Gastrocnemius medialis (tissue), 4 donors: ENCODE measurements at regions not wholly inside any gene's neighbourhood (a gene's known extent, or its start where the extent isn't known, plus 50 kb on each side); places are given as distances from the start of the nearest gene placed in this dataset.

Source experiments
- ATAC-seq, 2 donors: fragments of 150-250 bp; one replicate each; pipeline ENCODE4 v1.9.1; 2016
- DNase-seq, 2 donors: peaks; one replicate each; pipeline ENCODE4 v3.0.0-alpha.2; 2019
- H3K27ac ChIP-seq, 4 donors: fragments of 200-600 bp; sonication (generic); 1 replicate in 1 of 4; 2 replicates in 3 of 4; pipeline ENCODE4 v1.5.1; 2016 to 2018; ENCODE audit warnings: mild to moderate bottlenecking in 2 of 4, moderate library complexity in 1 of 4
- H3K27me3 ChIP-seq, 3 donors: fragments of 200-600 bp; sonication (generic) in 2 of 3; 1 replicate in 1 of 3; 2 replicates in 2 of 3; pipeline versions ENCODE4 v1.5.1 to v1.6.0; 2016 to 2019; ENCODE audit warnings: mild to moderate bottlenecking in 1 of 3, moderate library complexity in 1 of 3
- H3K36me3 ChIP-seq, 2 donors: fragments of 200-600 bp; sonication (generic) in 1 of 2; one replicate each; pipeline ENCODE4 v1.5.1; 2017 to 2018
- H3K4me1 ChIP-seq, 2 donors: fragments of 200-600 bp; sonication (generic) in 1 of 2; one replicate each; pipeline ENCODE4 v1.5.1; 2016 to 2017; ENCODE audit warnings: mild to moderate bottlenecking in 2 of 2
- H3K4me3 ChIP-seq, 4 donors: fragments of 200-600 bp; sonication (generic) in 3 of 4; 1 replicate in 1 of 4; 2 replicates in 3 of 4; pipeline ENCODE4 v1.5.1; 2016 to 2019; ENCODE audit warnings: mild to moderate bottlenecking in 2 of 4
- H3K9me3 ChIP-seq, 3 donors: fragments of 200-600 bp; sonication (generic) in 2 of 3; 1 replicate in 1 of 3; 2 replicates in 2 of 3; pipeline ENCODE4 v1.5.1; 2016 to 2019
- POLR2A ChIP-seq, 2 donors: fragments of 450-650 bp; IDR thresholded peaks; one replicate each; pipeline ENCODE4 v1.6.1; 2017; ENCODE audit warnings: antibody characterized with exemption in 2 of 2, mild to moderate bottlenecking in 2 of 2, moderate library complexity in 2 of 2
- in situ Hi-C, 4 donors: fragments of 200-750 bp; cut with MboI; loops; one replicate each; pipeline versions ENCODE4 v1.15.0 to v1.8.0; 2017; ENCODE audit warnings: low sequenced_read_pairs in 4 of 4
- intact Hi-C: fragments of 100-400 bp; cut with DNase I; formaldehyde crosslinking; loops from one replicate; pipeline ENCODE4 v1.15.1; 2023; ENCODE audit warnings: low total_unique reads
- TF ChIP-seq, protein P1 (sequence below), 5 experiments: fragments of 450-650 bp in 3 of 5; fragments of 200-600 bp in 2 of 5; sonication (generic) in 2 of 5; IDR thresholded peaks in 4 of 5; conservative IDR thresholded peaks in 1 of 5; 1 replicate in 4 of 5; 2 replicates in 1 of 5; pipeline ENCODE4 v1.5.1; 2016 to 2019; ENCODE audit warnings: antibody characterized with exemption in 5 of 5, mild to moderate bottlenecking in 3 of 5, moderate library complexity in 3 of 5

DNA sequence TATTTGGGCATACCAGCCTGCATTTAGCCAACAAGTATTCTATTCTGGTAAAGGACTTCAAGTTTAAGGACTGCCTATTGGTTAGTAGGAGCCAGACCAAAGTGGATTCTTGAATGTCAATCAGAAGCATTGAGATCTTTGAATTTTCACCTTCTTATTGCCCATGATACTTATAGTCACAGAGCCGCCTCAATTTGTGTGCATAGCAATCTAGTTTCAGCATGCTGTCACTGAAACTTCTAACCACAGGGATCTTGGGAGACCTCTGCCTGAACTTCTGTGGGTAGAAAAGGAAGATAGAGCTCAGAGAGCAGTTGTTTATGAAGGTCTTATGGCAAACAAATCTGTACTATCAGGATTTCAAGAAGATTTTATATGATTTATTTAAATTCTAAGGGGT lies 501.4 kb upstream of the USP24 start:
- TF ChIP-seq, protein P1, sequence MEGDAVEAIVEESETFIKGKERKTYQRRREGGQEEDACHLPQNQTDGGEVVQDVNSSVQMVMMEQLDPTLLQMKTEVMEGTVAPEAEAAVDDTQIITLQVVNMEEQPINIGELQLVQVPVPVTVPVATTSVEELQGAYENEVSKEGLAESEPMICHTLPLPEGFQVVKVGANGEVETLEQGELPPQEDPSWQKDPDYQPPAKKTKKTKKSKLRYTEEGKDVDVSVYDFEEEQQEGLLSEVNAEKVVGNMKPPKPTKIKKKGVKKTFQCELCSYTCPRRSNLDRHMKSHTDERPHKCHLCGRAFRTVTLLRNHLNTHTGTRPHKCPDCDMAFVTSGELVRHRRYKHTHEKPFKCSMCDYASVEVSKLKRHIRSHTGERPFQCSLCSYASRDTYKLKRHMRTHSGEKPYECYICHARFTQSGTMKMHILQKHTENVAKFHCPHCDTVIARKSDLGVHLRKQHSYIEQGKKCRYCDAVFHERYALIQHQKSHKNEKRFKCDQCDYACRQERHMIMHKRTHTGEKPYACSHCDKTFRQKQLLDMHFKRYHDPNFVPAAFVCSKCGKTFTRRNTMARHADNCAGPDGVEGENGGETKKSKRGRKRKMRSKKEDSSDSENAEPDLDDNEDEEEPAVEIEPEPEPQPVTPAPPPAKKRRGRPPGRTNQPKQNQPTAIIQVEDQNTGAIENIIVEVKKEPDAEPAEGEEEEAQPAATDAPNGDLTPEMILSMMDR (IDR thresholded peaks at IDR 0.05 in 4 of 5, conservative IDR thresholded peaks at IDR 0.05 in 1 of 5): no peak
- no peak for DNase-seq
- no peak overlapping the region for H3K27ac ChIP-seq
- intact Hi-C loops (no loop called here), in situ Hi-C loops (no loop called here)
- peaks cover 15 to 25% of the 10 kb centered on the region in 2 donors for H3K4me1 ChIP-seq
- H3K9me3 ChIP-seq: no peaks in the 10 kb centered on the region
- H3K4me3 ChIP-seq: no peak overlapping the region
- no peaks in the 10 kb centered on the region for H3K36me3 ChIP-seq
- H3K27me3 ChIP-seq: no peaks in the 10 kb centered on the region
- ATAC-seq: no peak

DNA sequence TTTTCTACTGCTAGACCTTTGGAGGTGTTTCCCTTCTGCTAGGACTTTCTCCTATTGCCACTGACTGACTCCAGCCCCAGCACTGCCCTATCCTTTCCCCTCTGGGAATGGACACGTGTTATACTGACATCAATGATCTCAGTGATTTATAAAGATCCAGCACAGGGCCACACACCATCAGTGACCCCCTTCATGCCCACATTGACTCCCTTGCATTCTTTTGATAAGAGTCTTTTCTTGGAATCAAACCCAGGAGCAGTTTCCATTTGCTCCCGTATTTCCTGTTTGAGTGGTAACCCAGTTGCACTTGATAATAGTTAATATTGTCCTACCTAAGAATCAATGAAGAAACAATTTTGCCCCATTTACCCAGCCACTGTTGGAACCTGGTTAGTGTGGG lies 501.0 kb upstream of the USP24 start:
- in situ Hi-C loops: no loop called here
- no peak for ATAC-seq
- no peak for TF ChIP-seq POLR2A (IDR thresholded peaks at IDR 0.05)
- TF ChIP-seq, protein P1 (IDR thresholded peaks at IDR 0.05 in 4 of 5, conservative IDR thresholded peaks at IDR 0.05 in 1 of 5): no peak

DNA sequence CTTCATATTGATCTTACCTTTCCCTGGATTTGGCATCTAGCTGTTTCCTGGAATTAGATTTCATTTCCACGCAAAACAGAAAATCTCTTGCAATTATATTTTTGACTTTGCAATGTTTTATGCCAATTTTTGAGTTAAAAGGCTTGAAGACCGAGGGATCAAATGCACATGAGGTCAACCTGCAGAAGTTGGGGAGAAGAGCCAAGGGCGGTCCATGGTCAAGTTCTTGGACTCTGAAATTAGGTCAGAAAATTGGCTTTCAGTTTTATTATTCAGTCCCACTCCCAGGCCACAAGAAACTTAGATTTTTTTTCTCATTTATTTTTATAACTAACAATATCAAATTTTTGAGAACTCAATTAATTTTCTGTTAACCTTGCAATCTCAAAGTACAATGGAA lies 499.1 kb upstream of the USP24 start:
- ATAC-seq: no peak
- Histone ChIP-seq H3K36me3 (no peaks in the 10 kb centered on the region), H3K4me1 (peaks cover 15 to 21% of the 10 kb centered on the region in 2 donors)

More for the DNA sequence above, 501.0 kb upstream of the USP24 start:
- H3K4me1 ChIP-seq: peaks cover 15 to 25% of the 10 kb centered on the region in 2 donors
- no peak overlapping the region for H3K4me3 ChIP-seq
- H3K36me3 ChIP-seq: no peaks in the 10 kb centered on the region
- intact Hi-C loops: no loop called here
- no peak overlapping the region for H3K27ac ChIP-seq
- H3K9me3 ChIP-seq: no peaks in the 10 kb centered on the region
- H3K27me3 ChIP-seq: no peaks in the 10 kb centered on the region
- no peak for DNase-seq

DNA sequence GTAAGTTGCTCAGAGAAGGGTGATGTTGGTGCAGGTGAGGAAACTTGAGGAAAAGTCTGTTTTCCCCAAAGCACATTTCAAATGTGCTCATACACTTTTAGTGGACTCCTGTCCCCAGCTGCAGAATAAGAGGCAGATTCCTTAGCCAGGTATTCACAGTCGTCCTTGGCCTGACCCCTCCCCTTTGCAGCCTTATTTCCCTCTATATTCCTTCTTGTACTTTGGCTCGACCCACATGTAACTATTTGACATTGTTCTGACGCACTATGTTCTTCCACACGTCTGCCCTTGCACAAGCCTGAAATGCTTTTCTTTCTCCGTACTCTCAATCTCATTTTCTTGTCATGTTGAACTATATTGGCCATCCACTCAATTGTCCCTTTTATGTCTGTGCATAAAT lies 498.4 kb upstream of the USP24 start:
- Histone ChIP-seq H3K4me3 (no peak overlapping the region), H3K27me3 (no peaks in the 10 kb centered on the region), H3K27ac (no peak overlapping the region), H3K9me3 (no peaks in the 10 kb centered on the region), H3K36me3 (no peaks in the 10 kb centered on the region), H3K4me1 (peaks cover 8 to 16% of the 10 kb centered on the region in 2 donors)
- TF ChIP-seq POLR2A (IDR thresholded peaks at IDR 0.05): no peak
- TF ChIP-seq, protein P1 (IDR thresholded peaks at IDR 0.05 in 4 of 5, conservative IDR thresholded peaks at IDR 0.05 in 1 of 5): no peak
- in situ Hi-C loops: no loop called here
- ATAC-seq: no peak
- DNase-seq: no peak
- intact Hi-C loops: no loop called here

More for the DNA sequence above, 499.1 kb upstream of the USP24 start:
- TF ChIP-seq, protein P1 (IDR thresholded peaks at IDR 0.05 in 4 of 5, conservative IDR thresholded peaks at IDR 0.05 in 1 of 5): no peak
- no peak for TF ChIP-seq POLR2A (IDR thresholded peaks at IDR 0.05)
- in situ Hi-C loops: no loop called here
- no peak for DNase-seq
- Histone ChIP-seq H3K27ac (no peak overlapping the region), H3K4me3 (no peak overlapping the region), H3K9me3 (no peaks in the 10 kb centered on the region), H3K27me3 (no peaks in the 10 kb centered on the region)
- intact Hi-C loops: no loop called here

DNA sequence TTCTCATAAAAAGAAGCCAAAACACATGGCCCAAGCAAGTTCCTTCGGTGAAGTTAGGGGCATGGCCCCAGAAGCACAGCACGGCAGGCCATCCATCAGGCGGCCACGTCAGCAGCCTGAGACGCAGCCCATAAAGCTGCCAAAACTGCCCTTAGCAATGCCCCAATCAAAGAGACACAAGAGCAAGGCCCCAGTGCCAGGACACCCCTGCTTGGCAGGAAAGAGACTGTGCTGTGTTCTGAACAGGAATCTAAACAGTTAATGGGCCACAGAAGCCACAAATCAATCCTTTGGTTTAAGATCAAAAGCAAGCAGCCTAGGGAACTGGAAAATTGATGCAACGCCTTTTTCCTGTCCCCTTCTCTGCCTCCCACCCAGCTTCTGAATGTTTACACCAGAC lies 497.0 kb upstream of the USP24 start:
- Histone ChIP-seq H3K4me3 (no peak overlapping the region), H3K27me3 (no peaks in the 10 kb centered on the region), H3K36me3 (no peaks in the 10 kb centered on the region), H3K27ac (no peak overlapping the region), H3K9me3 (no peaks in the 10 kb centered on the region), H3K4me1 (peaks cover 0 to 3% of the 10 kb centered on the region in 2 donors)
- in situ Hi-C loops (no loop called here), intact Hi-C loops (no loop called here)
- ATAC-seq (no peak), DNase-seq (no peak)
- TF ChIP-seq POLR2A (IDR thresholded peaks at IDR 0.05): no peak
- TF ChIP-seq, protein P1 (IDR thresholded peaks at IDR 0.05 in 4 of 5, conservative IDR thresholded peaks at IDR 0.05 in 1 of 5): no peak
